Inflammatory macrophage treated with lipopolysaccharide for 4 hours (primary cell): ENCODE measurements at regions not wholly inside any gene's neighbourhood (a gene's known extent, or its start where the extent isn't known, plus 50 kb on each side); places are given as distances from the start of the nearest gene placed in this dataset.

Source experiments
- DNase-seq: peaks from one replicate; pipeline ENCODE4 v3.0.0-alpha.2; 2020

GRCh38 chr5:61744690-61745619 is 412.9 kb downstream of the ZSWIM6 start:
- no peak for DNase-seq

- DNase-seq: no peak
These were observed 414.9 kb downstream of the ZSWIM6 start for GRCh38 chr5:61746831-61747575.

- DNase-seq: no peak
These were observed 416.1 kb downstream of the ZSWIM6 start for GRCh38 chr5:61748121-61748520.

GRCh38 chr5:61748651-61749050 is 416.6 kb downstream of the ZSWIM6 start:
- DNase-seq: no peak

GRCh38 chr5:61752588-61752987 is 420.5 kb downstream of the ZSWIM6 start:
- no peak for DNase-seq

GRCh38 chr5:61754792-61755191 is 422.7 kb downstream of the ZSWIM6 start:
- DNase-seq: no peak

- DNase-seq: no peak
These were observed 423.7 kb downstream of the ZSWIM6 start for GRCh38 chr5:61755726-61756222.

GRCh38 chr5:61758711-61759110 is 426.7 kb downstream of the ZSWIM6 start:
- no peak for DNase-seq

GRCh38 chr5:61765471-61765870 is 433.4 kb downstream of the ZSWIM6 start:
- DNase-seq: no peak

- DNase-seq: no peak
These were observed 434.1 kb downstream of the ZSWIM6 start for GRCh38 chr5:61766141-61766540.

GRCh38 chr5:61767231-61768080 is 435.4 kb downstream of the ZSWIM6 start:
- DNase-seq: no peak

- no peak for DNase-seq
These were observed 436.7 kb downstream of the ZSWIM6 start for GRCh38 chr5:61768692-61769281.

GRCh38 chr5:61771062-61771461 is 439.0 kb downstream of the ZSWIM6 start:
- no peak for DNase-seq

- DNase-seq: no peak
These were observed 439.8 kb downstream of the ZSWIM6 start for GRCh38 chr5:61771808-61772207.

GRCh38 chr5:61775901-61776300 is 443.8 kb downstream of the ZSWIM6 start:
- DNase-seq: no peak

GRCh38 chr5:61777292-61777691 is 445.2 kb downstream of the ZSWIM6 start:
- DNase-seq: no peak

- DNase-seq: no peak
These were observed 447.7 kb downstream of the ZSWIM6 start for GRCh38 chr5:61779743-61780142.

- no peak for DNase-seq
These were observed 451.4 kb downstream of the ZSWIM6 start for GRCh38 chr5:61783481-61783880.

GRCh38 chr5:61784341-61784740 is 452.3 kb downstream of the ZSWIM6 start:
- DNase-seq: no peak

GRCh38 chr5:61788548-61788947 is 456.5 kb downstream of the ZSWIM6 start:
- no peak for DNase-seq

- DNase-seq: no peak
These were observed 457.9 kb downstream of the ZSWIM6 start for GRCh38 chr5:61790007-61790406.

- no peak for DNase-seq
These were observed 458.6 kb downstream of the ZSWIM6 start for GRCh38 chr5:61790678-61791077.

- DNase-seq: no peak
These were observed 464.7 kb downstream of the ZSWIM6 start for GRCh38 chr5:61796773-61797172.
